Iris pigment epithelial cell (primary cell): ENCODE measurements at regions not wholly inside any gene's neighbourhood (a gene's known extent, or its start where the extent isn't known, plus 50 kb on each side); places are given as distances from the start of the nearest gene placed in this dataset.
"Not testable (repeated sequence)": the region's sequence is repeated elsewhere in the genome, so short reads cannot be mapped to it uniquely, and the experiment has no call there.

ENCODE experiments used
- DNase-seq: peaks from one replicate; pipeline ENCODE4 v3.0.0-alpha.2; 2011; ENCODE audit warnings: low read depth

GRCh38 chr5:44539602-44539919, 150.3 kb upstream of the FGF10 start:
- DNase-seq = no peak

GRCh38 chr5:44538797-44539601, 149.8 kb upstream of the FGF10 start:
- no peak for DNase-seq

- DNase-seq = peak; percentile 43
Measured at GRCh38 chr5:44536650-44537260, 147.5 kb upstream of the FGF10 start.

GRCh38 chr5:44535621-44536020, 146.4 kb upstream of the FGF10 start:
- DNase-seq = no peak

DNA sequence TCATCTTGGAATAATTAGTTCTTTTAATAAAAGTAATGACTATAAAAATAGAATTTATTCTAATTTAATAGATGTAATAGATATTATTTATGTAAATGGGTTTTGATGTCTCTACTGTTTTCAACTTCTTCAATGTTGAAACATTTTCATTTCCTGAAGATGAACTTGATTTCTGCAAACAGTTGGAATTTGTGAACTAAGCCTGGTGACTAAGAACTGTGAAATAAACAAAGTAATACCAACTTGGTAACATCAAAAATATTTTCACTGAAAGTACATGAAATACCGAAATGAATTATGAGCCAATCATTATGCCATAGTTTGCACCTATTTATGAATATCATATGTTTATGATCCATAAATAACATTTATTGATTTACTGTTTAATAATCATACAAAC, 143.8 kb upstream of the FGF10 start:
- DNase-seq = peak; percentile 51

DNA sequence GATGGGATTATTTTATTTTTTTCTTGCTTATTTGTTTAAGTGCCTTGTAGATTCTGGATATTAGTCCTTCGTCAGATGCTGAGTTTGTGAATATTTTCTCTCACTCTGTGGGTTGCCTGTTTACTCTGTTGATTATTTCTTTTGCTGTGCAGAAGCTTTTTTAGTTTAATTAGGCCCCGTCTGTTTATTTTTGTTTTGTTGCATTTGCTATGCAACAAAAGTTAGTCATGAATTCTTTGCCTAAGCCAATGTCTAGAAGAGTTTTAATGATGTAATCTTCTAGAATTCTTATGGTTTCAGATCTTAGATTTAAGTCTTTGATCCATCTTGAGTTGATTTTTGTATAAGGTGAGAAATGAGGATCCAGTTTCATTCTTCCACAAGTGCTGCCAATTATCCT, 142.5 kb upstream of the FGF10 start:
- not testable (repeated sequence) for DNase-seq

DNA sequence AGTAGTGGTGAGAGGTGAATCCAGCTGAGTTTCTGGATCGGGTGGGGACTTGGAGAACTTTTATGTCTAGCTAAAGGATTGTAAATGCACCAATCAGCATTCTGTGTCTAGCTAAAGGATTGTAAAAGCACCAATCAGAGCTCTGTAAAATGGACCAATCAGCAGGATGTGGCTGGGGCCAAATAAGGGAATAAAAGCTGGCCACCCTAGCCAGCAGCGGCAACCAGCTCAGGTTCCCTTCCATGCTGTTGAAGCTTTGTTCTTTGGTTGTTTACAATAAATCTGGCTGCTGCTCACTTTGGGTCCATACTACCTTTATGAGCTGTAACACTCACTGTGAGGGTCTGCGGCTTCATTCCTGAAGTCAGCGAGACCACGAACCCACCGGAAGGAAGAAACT, 141.6 kb upstream of the FGF10 start:
- DNase-seq = not testable (repeated sequence)

GRCh38 chr5:44511596-44511995, 122.4 kb upstream of the FGF10 start:
- no peak for DNase-seq

- no peak for DNase-seq
Measured at GRCh38 chr5:44506561-44506960, 117.3 kb upstream of the FGF10 start.

DNA sequence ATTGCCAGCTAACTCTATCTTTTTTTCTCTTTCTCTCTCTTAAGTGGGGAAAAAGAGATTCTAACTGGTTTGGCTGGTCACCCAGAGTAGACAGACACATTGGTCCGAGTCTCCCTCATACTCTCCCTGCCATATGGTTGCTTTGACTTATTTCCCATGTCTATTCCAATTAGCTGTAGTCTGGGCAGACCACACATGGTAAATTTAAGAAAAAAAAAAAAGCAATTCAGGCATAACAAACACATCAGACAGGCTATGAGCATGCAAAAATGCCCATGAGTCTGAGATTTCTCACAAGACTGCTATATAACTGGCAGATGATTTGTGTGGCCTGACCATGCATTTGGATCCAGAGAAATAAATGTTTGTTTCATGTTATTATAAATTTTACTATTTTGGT, 110.2 kb upstream of the FGF10 start:
- no peak for DNase-seq

DNA sequence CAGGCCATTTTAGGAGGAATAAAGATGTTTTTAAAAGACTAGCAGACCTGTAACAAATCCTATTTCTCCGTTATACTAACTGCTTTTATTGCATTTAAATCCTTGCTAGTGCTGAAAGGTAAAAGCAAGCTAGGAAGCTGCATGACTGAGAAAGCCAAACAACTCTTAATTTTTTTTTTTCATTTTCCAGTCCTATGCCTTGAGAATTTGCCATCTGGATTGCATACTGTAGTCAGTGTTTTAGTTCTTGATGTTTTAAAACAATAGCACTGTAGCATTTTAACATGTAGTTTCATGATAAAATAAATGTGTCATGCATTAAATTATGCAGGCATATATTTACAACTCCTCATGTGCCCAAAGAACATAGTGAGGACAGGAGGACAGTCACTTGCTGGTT, 108.4 kb upstream of the FGF10 start:
- no peak for DNase-seq

DNA sequence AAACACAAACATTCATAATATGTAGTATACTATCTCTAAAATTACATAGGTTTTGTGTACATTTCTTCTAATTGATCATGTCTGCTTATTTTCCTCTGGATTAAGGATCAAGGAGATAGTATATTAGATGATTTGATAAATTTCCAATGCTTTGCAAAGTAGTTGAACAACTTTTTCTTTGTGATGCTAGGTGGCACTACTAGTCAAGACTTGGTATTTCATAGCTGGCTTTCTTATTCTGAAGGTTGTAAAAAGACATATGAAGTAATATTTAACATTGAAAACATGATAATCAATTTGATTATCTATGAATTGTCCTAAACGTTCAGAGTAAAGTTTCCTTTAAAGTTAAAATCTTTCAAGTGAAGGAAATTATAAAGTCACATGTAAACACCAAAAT, 106.1 kb upstream of the FGF10 start:
- no peak for DNase-seq

- no peak for DNase-seq
Measured at GRCh38 chr5:44489759-44490158, 100.5 kb upstream of the FGF10 start.

GRCh38 chr5:44486591-44486990, 97.4 kb upstream of the FGF10 start:
- DNase-seq = no peak

DNA sequence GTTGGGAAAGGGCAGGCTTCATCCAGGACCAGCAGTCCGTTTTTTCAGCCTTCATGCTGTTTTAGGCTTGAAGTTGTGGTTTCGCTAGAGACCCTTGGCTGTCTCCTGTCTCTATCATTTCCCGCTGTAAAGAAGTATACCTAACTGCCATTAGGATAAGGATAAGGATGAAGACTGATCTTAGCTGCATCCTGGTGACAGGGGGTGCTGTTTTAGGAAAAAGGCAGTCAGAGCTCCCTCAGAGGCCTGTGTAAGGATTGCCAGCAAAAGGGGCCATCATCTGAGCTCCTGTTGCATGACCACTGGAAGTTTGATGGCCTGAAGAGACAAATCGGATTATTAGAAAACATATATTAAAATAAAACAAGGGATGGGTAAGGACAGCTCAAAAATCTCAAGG, 64.8 kb upstream of the FGF10 start:
- DNase-seq = no peak

- DNase-seq = no peak
Measured at GRCh38 chr5:44446399-44446798, 57.2 kb upstream of the FGF10 start.

DNA sequence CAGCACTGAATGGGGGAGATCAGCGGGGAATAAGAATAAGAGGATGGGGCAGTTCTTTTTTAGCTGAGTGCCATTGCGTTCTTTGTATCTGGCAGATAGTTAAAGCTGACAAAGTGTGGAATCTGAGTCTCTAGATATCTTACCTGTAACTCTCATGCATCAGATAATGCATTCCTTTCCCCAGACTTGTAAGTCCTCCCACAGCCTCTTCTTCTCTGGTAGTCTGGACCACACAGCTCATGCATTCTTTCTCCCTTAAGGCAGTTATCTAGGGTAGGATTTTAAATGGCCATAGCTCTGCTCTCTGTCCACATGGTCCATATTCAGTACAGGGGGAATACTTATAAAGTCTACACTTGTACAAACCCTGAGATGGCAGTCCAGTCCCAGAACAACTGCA, 54.0 kb upstream of the FGF10 start:
- no peak for DNase-seq

- no peak for DNase-seq
Measured at GRCh38 chr5:44441460-44441859, 52.2 kb upstream of the FGF10 start.

GRCh38 chr5:44440186-44440585, 51.0 kb upstream of the FGF10 start:
- DNase-seq = no peak
